ENCODE measurements at regions not wholly inside any gene's neighbourhood (a gene's known extent, or its start where the extent isn't known, plus 50 kb on each side); places are given as distances from the start of the nearest gene placed in this dataset.
"Not testable (repeated sequence)": the region's sequence is repeated elsewhere in the genome, so short reads cannot be mapped to it uniquely, and the experiment has no call there.

DNA sequence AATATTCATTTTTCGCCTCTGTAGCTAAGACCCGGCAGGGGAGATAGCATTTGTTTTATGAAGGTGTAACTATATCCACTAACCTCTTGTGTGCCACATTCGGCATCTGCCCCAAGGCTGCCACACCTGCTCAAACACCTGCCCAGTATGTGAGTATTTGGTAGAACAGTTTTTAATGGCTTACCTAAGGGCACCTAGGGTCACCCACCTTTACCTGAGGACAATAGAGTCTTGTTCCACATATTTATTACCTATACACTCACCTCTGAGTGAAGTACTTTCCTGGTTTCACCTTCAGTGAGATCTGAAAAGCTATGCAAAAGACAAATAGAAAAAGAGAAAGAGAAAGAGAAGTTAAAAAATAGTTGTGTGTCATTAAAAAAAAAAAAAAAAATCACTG, 68.0 kb upstream of the PIP5K1B start:
- Histone ChIP-seq H3K27me3 (no peaks in the 10 kb centered on the region), H3K36me3 (no peaks in the 10 kb centered on the region), H3K4me1 (peaks cover 0 to 12% (median 3%) of the 10 kb centered on the region in 4 donors), H3K4me3 (no peak overlapping the region), H3K27ac (peak overlapping the region; percentile 30 to 64 (median 48)), H3K9me3 (no peaks in the 10 kb centered on the region)
- in situ Hi-C loops (cut with MboI; ENCODE audit: low pct_ligation_motif_present in 1 of 4, low pct_unique_long_range_greater_than_20kb in 1 of 4, low sequenced_read_pairs in 3 of 4) = no loop called here
- 53 to 79% methylated on average over 3 of the region's 3 CpGs for WGBS, 2 donors (ENCODE audit: low coverage in 1 of 2)
- TF ChIP-seq POLR2AphosphoS5 (IDR thresholded peaks at IDR 0.05) = no peak
- no peak for TF ChIP-seq EP300 (IDR thresholded peaks at IDR 0.05; ENCODE audit: low read depth)
- no peak for TF ChIP-seq CTCF (IDR thresholded peaks at IDR 0.05)
- no peak for TF ChIP-seq POLR2A (IDR thresholded peaks at IDR 0.05)
- DNase-seq = peak; percentile 35
- intact Hi-C loops (cut with DNase I; ENCODE audit: low total_unique reads) = no loop called here

- peaks cover 0 to 12% (median 3%) of the 10 kb centered on the region in 4 donors for H3K4me1 ChIP-seq
- H3K4me3 ChIP-seq; in situ Hi-C loops (cut with MboI; ENCODE audit: low pct_ligation_motif_present in 1 of 4, low pct_unique_long_range_greater_than_20kb in 1 of 4, low sequenced_read_pairs in 3 of 4); H3K9me3 ChIP-seq; intact Hi-C loops (cut with DNase I; ENCODE audit: low total_unique reads); DNase-seq; H3K36me3 ChIP-seq; H3K27ac ChIP-seq; H3K27me3 ChIP-seq: not testable (repeated sequence)
- 87 to 90% methylated on average over 4 to 7 of the region's 7 CpGs for WGBS, 2 donors (ENCODE audit: low coverage in 1 of 2)
These were observed 65.8 kb upstream of the PIP5K1B start for GRCh38 chr9:68639261-68639660.

DNA sequence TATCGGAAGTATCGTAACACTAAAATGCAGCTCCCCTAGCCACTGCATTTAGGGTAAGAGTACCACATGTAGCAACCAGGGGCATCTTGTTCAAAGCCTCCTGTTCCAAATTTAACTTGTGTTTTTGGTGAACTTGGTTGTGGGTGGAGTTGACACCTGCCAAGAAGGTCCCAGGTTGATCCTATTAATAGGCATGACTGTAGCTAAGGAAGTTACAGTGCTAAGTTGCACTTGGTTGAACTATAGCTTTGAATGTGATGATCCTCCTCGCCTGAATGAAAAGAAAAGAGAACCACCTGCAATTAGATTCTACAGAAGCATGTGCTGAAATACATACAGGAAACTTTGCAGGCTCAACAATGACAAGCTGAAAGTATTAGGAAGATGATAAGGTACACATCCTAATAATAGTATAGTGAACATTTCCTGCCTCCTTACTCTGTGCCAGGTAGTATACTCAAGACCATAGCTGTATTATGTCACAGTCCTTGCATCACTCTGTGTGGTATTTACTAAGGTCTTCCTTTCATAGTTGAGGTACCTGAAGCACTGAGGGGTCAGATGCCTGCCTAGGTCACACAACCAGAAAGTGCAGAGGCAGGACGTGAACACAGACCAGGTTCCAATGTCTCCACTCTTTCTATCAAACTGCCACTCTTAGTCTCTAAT, 64.5 kb upstream of the PIP5K1B start:
- in situ Hi-C loops (cut with MboI; ENCODE audit: low pct_ligation_motif_present in 1 of 4, low pct_unique_long_range_greater_than_20kb in 1 of 4, low sequenced_read_pairs in 3 of 4) = no loop called here

GRCh38 chr9:68643901-68644809, 60.9 kb upstream of the PIP5K1B start:
- in situ Hi-C loops (cut with MboI; ENCODE audit: low pct_ligation_motif_present in 1 of 4, low pct_unique_long_range_greater_than_20kb in 1 of 4, low sequenced_read_pairs in 3 of 4) = no loop called here
- intact Hi-C loops (cut with DNase I; ENCODE audit: low total_unique reads) = no loop called here

More for the DNA sequence above, 64.5 kb upstream of the PIP5K1B start:
- Histone ChIP-seq H3K27me3 (no peaks in the 10 kb centered on the region), H3K4me1 (peaks cover 0 to 12% (median 3%) of the 10 kb centered on the region in 4 donors), H3K36me3 (no peaks in the 10 kb centered on the region), H3K27ac (no peak overlapping the region), H3K9me3 (no peaks in the 10 kb centered on the region), H3K4me3 (no peak overlapping the region)
- intact Hi-C loops (cut with DNase I; ENCODE audit: low total_unique reads) = no loop called here
- TF ChIP-seq EP300 (IDR thresholded peaks at IDR 0.05; ENCODE audit: low read depth) = no peak
- no peak for TF ChIP-seq CTCF (IDR thresholded peaks at IDR 0.05)
- no peak for TF ChIP-seq POLR2AphosphoS5 (IDR thresholded peaks at IDR 0.05)
- TF ChIP-seq POLR2A (IDR thresholded peaks at IDR 0.05) = no peak
- WGBS, 2 donors (ENCODE audit: low coverage in 1 of 2) = 63 to 69% methylated on average over 2 to 4 of the region's 4 CpGs
- no peak for DNase-seq

More at GRCh38 chr9:68643901-68644809, 60.9 kb upstream of the PIP5K1B start:
- Histone ChIP-seq H3K4me1 (peaks cover 0 to 11% (median 0%) of the 10 kb centered on the region in 4 donors), H3K27me3 (no peaks in the 10 kb centered on the region), H3K4me3 (no peak overlapping the region), H3K9me3 (no peaks in the 10 kb centered on the region), H3K27ac (no peak overlapping the region), H3K36me3 (no peaks in the 10 kb centered on the region)
- no peak for TF ChIP-seq CTCF (IDR thresholded peaks at IDR 0.05)
- no peak for TF ChIP-seq EP300 (IDR thresholded peaks at IDR 0.05; ENCODE audit: low read depth)
- no peak for TF ChIP-seq POLR2A (IDR thresholded peaks at IDR 0.05)
- TF ChIP-seq POLR2AphosphoS5 (IDR thresholded peaks at IDR 0.05) = no peak
- DNase-seq = no peak
- 61 to 86% methylated on average over 9 to 11 of the region's 11 CpGs for WGBS, 2 donors (ENCODE audit: low coverage in 1 of 2)

All from transverse colon (tissue), 4 donors.